Vagina (tissue), 2 donors: ENCODE measurements at regions not wholly inside any gene's neighbourhood (a gene's known extent, or its start where the extent isn't known, plus 50 kb on each side); places are given as distances from the start of the nearest gene placed in this dataset.
"Not testable (repeated sequence)": the region's sequence is repeated elsewhere in the genome, so short reads cannot be mapped to it uniquely, and the experiment has no call there.

Experiments used
- DNase-seq, 2 donors: peaks; one replicate each; pipeline ENCODE4 v3.0.0-alpha.2; 2017; ENCODE audit errors: extremely low spot score in 2 of 2
- H3K27ac ChIP-seq: fragments of 200-600 bp; sonication (generic); one replicate; pipeline ENCODE4 v1.5.1; 2019
- H3K27me3 ChIP-seq: fragments of 200-600 bp; sonication (generic); one replicate; pipeline ENCODE4 v1.5.1; 2019
- H3K36me3 ChIP-seq, 2 donors: fragments of 200-600 bp; sonication (generic); one replicate each; pipeline ENCODE4 v1.5.1; 2017 to 2019
- H3K4me1 ChIP-seq: fragments of 200-600 bp; sonication (generic); one replicate; pipeline ENCODE4 v1.5.1; 2019
- H3K4me3 ChIP-seq, 2 donors: fragments of 200-600 bp; sonication (generic); 1 replicate in 1 of 2; 2 replicates in 1 of 2; pipeline ENCODE4 v1.5.1; 2016 to 2019
- H3K9me3 ChIP-seq: fragments of 200-600 bp; sonication (generic); one replicate; pipeline ENCODE4 v1.5.1; 2019
- intact Hi-C: fragments of 100-400 bp; cut with DNase I; formaldehyde crosslinking; loops from one replicate; pipeline ENCODE4 v1.15.1; 2023

DNA sequence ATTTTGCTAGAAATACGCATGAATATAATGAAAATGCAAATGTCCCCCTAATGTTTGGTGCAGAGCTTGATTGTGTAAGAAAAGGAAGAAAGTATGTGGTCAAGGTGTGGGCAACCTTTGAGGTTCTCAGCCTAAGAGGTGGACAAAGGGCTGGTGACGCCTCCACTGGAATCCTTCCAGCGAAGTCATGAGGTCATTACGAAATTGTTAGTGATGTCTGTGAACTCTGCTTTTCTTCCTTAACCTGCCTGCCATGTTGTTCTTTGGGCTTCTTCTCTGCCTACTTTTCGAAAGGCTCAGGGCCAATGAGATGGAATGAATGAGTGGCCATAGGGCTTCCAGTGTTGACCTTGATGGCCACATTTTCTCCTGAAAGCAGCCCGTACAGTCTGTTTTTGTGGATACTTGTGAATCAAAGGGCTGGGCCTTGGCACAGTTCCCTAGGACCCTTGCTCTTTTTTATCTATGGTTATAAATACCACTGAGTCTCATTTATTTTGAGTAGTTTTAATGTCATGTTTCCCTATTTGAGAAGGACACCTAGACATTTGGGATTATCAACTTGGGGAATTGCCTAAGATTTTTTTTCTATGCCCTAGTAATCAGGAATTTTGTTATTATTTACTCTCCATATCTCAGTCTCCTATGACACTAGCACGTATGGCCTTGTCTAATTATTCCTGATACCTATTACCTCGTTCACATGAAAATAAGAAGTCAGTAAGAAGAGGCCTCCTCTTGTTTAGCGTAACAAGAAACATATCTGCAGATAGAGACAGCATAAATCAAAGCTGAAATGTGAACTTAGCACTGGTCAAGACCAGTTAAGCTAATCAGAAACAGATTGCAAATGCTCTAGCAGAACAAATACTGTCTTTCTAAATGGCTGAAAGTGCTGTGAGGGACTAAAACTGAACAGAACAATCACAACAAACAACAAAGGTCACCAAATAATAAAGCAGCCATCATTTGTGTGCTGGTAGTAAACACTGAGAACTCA lies 334.6 kb downstream of the BCL2L11 start:
- H3K27ac ChIP-seq, H3K27me3 ChIP-seq, DNase-seq: not testable (repeated sequence)

GRCh38 chr2:111457191-111457590 lies 336.5 kb downstream of the BCL2L11 start:
- H3K27me3 ChIP-seq, H3K9me3 ChIP-seq, DNase-seq, intact Hi-C loops, H3K36me3 ChIP-seq, H3K4me3 ChIP-seq, H3K27ac ChIP-seq, H3K4me1 ChIP-seq: not testable (repeated sequence)

More for the DNA sequence above, 334.6 kb downstream of the BCL2L11 start:
- H3K36me3 ChIP-seq, H3K9me3 ChIP-seq, intact Hi-C loops, H3K4me3 ChIP-seq, H3K4me1 ChIP-seq: not testable (repeated sequence)

GRCh38 chr2:111460901-111461300 lies 340.2 kb downstream of the BCL2L11 start:
- H3K4me3 ChIP-seq, H3K36me3 ChIP-seq, H3K9me3 ChIP-seq, DNase-seq, intact Hi-C loops, H3K4me1 ChIP-seq, H3K27ac ChIP-seq, H3K27me3 ChIP-seq: not testable (repeated sequence)

GRCh38 chr2:111461831-111462230 lies 341.1 kb downstream of the BCL2L11 start:
- intact Hi-C loops, H3K9me3 ChIP-seq, H3K36me3 ChIP-seq, H3K4me3 ChIP-seq, DNase-seq, H3K4me1 ChIP-seq, H3K27ac ChIP-seq, H3K27me3 ChIP-seq: not testable (repeated sequence)

DNA sequence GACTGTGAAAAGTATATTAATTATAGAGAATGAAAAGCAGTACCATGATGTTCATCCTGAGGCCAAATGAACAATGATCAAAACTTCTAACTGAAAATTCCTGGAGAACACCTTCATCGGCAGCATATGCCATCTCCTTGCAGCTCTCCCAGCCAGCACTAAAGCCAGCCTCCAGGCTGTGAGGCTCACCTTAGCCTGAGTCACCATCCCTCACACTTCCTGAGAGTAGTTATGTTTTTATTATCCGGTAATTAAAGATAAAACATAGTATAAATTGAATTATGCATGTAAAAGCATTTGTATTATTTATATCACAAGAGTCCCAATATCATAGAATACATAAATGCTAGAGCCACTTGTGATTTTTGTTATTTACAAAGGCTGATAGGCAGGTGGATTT lies 341.9 kb downstream of the BCL2L11 start:
- H3K9me3 ChIP-seq, H3K27ac ChIP-seq, H3K27me3 ChIP-seq, H3K36me3 ChIP-seq, intact Hi-C loops, H3K4me1 ChIP-seq, DNase-seq, H3K4me3 ChIP-seq: not testable (repeated sequence)

GRCh38 chr2:111463238-111463848 lies 342.6 kb downstream of the BCL2L11 start:
- H3K4me1 ChIP-seq, H3K9me3 ChIP-seq, DNase-seq, H3K36me3 ChIP-seq, H3K27ac ChIP-seq, intact Hi-C loops, H3K4me3 ChIP-seq, H3K27me3 ChIP-seq: not testable (repeated sequence)

DNA sequence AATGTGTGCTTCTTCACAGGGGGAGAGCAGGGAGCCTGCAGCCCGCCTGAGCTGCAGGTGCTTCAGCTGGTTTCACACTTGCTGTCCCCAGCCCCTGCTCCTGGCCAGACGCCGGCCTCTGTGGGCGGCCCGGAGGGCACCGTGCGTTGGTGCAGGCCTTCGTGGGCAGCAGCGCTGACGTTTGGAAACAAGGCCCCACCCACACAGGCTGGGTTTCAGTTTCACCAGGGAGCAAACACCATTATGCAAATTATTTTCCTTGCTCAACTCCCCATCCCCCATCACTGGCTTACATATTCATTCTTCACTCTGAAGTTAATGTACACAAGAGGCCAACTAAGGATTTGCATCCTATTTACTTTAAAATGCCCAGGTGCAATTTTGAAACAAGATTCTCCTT lies 343.2 kb downstream of the BCL2L11 start:
- DNase-seq, H3K9me3 ChIP-seq, H3K27me3 ChIP-seq, H3K4me1 ChIP-seq, H3K4me3 ChIP-seq, H3K27ac ChIP-seq, intact Hi-C loops, H3K36me3 ChIP-seq: not testable (repeated sequence)

GRCh38 chr2:111464367-111464766 lies 343.7 kb downstream of the BCL2L11 start:
- H3K9me3 ChIP-seq, H3K27ac ChIP-seq, H3K27me3 ChIP-seq, H3K36me3 ChIP-seq, H3K4me3 ChIP-seq, intact Hi-C loops, DNase-seq, H3K4me1 ChIP-seq: not testable (repeated sequence)

DNA sequence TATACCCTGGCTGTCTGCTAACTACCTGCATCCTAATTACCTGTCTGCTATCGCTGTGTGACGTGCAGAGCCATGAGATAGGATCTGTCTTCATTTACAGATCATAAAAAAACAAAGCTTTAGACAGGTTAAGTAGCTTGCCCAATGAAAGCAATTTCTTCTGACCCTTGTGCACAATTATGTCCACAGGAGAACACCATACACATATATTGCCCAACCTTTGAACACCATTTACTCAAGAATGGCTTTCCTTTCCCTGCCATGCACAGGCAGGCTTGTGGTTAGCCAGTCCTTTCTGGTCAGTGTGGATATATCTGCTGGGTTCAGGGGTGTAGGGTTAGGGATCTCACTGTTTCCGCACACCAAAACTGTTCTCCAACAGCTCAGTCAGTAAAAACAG lies 344.8 kb downstream of the BCL2L11 start:
- DNase-seq, H3K27me3 ChIP-seq, H3K27ac ChIP-seq, H3K36me3 ChIP-seq, H3K4me1 ChIP-seq, H3K9me3 ChIP-seq, H3K4me3 ChIP-seq, intact Hi-C loops: not testable (repeated sequence)

DNA sequence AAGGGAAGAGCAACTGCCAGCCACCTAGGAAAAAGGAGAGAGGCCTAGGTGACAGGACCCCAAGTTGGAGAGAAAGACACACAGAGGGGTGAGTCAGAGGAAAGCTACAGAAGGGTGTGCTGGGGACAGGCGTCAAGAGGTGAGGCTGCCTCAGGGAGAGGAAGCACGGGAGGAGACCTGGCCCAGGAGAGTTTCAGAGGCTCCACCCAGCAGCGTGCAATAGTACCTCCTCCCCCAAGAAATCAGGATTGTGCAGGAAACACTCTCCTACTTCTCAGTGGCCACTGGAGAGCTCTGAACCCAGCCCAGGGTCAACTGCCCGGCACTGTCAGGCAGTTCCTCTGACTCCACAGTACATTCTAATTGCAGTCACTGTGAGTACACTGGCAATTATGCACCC lies 346.0 kb downstream of the BCL2L11 start:
- H3K36me3 ChIP-seq, DNase-seq, H3K4me3 ChIP-seq, H3K9me3 ChIP-seq, H3K27ac ChIP-seq, intact Hi-C loops, H3K4me1 ChIP-seq, H3K27me3 ChIP-seq: not testable (repeated sequence)

GRCh38 chr2:111470924-111471323 lies 350.2 kb downstream of the BCL2L11 start:
- H3K4me1 ChIP-seq, H3K27me3 ChIP-seq, H3K9me3 ChIP-seq, H3K4me3 ChIP-seq, H3K27ac ChIP-seq, H3K36me3 ChIP-seq, intact Hi-C loops, DNase-seq: not testable (repeated sequence)

GRCh38 chr2:111471791-111472530 lies 351.2 kb downstream of the BCL2L11 start:
- intact Hi-C loops, H3K36me3 ChIP-seq, H3K27me3 ChIP-seq, H3K27ac ChIP-seq, DNase-seq, H3K9me3 ChIP-seq, H3K4me1 ChIP-seq, H3K4me3 ChIP-seq: not testable (repeated sequence)

GRCh38 chr2:111472844-111473403 lies 352.2 kb downstream of the BCL2L11 start:
- H3K27ac ChIP-seq, H3K36me3 ChIP-seq, DNase-seq, H3K4me3 ChIP-seq, H3K4me1 ChIP-seq, H3K27me3 ChIP-seq, H3K9me3 ChIP-seq, intact Hi-C loops: not testable (repeated sequence)
